Breast epithelium (tissue), 4 donors: ENCODE measurements at regions not wholly inside any gene's neighbourhood (a gene's known extent, or its start where the extent isn't known, plus 50 kb on each side); places are given as distances from the start of the nearest gene placed in this dataset.

Experiments used
- DNase-seq, 2 donors: peaks; one replicate each; pipeline ENCODE4 v3.0.0-alpha.2; 2019; ENCODE audit warnings: low spot score in 2 of 2
- H3K27ac ChIP-seq, 2 donors: fragments of 200-600 bp; sonication (generic) in 1 of 2; one replicate each; pipeline ENCODE4 v1.5.1; 2016 to 2019; ENCODE audit warnings: mild to moderate bottlenecking in 1 of 2
- H3K27me3 ChIP-seq, 2 donors: fragments of 200-600 bp; sonication (generic) in 1 of 2; one replicate each; pipeline versions ENCODE4 v1.5.1 to v1.6.0; 2017 to 2019; ENCODE audit warnings: control low read depth in 1 of 2, mild to moderate bottlenecking in 1 of 2
- H3K36me3 ChIP-seq: fragments of 200-600 bp; one replicate; pipeline ENCODE4 v1.5.1; 2019
- H3K4me1 ChIP-seq, 2 donors: fragments of 200-600 bp; sonication (generic); one replicate each; pipeline ENCODE4 v1.5.1; 2016 to 2019; ENCODE audit warnings: control low read depth in 1 of 2
- H3K4me3 ChIP-seq, 3 donors: fragments of 200-600 bp; sonication (generic); 1 replicate in 2 of 3; 2 replicates in 1 of 3; pipeline ENCODE4 v1.5.1; 2016 to 2019; ENCODE audit warnings: mild to moderate bottlenecking in 3 of 3, moderate library complexity in 2 of 3
- H3K9me3 ChIP-seq, 2 donors: fragments of 200-600 bp; sonication (generic) in 1 of 2; one replicate each; pipeline ENCODE4 v1.5.1; 2016 to 2019; ENCODE audit warnings: control low read depth in 1 of 2
- POLR2A ChIP-seq: fragments of 450-650 bp; IDR thresholded peaks from one replicate; pipeline ENCODE4 v1.6.1; 2016; ENCODE audit warnings: antibody characterized with exemption, mild to moderate bottlenecking, moderate library complexity
- POLR2AphosphoS5 ChIP-seq, 3 donors: sonication (generic); formaldehyde crosslinking; IDR thresholded peaks; one replicate each; pipeline ENCODE4 v1.6.1; 2017; ENCODE audit warnings: antibody characterized with exemption in 3 of 3
- intact Hi-C: fragments of 100-400 bp; cut with DNase I; formaldehyde crosslinking; loops from one replicate; pipeline ENCODE4 v1.15.1; 2023; ENCODE audit warnings: low total_unique reads
- TF ChIP-seq, protein P1 (sequence below), 3 donors: fragments of 450-650 bp; IDR thresholded peaks; one replicate each; pipeline ENCODE4 v1.5.1; 2016 to 2017; ENCODE audit warnings: antibody characterized with exemption in 3 of 3, mild to moderate bottlenecking in 3 of 3, moderate library complexity in 3 of 3

DNA sequence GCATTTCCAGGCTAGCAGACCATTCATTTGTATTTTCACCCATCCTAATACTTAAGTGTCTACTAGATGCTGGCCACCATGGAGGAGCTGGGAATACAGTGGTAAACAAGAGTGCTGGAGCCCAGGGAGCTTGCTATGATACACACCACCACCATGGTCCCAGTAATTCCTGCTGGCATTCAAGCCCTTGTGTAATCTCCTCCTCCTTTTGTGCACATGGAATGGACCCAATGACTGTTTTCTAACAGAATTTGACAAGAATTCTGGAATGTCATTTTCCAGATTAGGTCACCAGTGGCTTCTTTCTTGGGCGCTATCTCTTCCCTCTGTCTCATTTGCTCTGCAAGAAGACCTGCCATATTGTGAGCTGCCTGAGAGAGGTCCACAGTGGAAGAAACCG, 552.0 kb downstream of the C6orf118 start:
- Histone ChIP-seq H3K36me3 (no peaks in the 10 kb centered on the region), H3K4me3 (no peak overlapping the region), H3K27ac (no peak overlapping the region), H3K4me1 (no peaks in the 10 kb centered on the region), H3K9me3 (no peaks in the 10 kb centered on the region), H3K27me3 (no peaks in the 10 kb centered on the region)
- no peak for DNase-seq
- TF ChIP-seq, protein P1, sequence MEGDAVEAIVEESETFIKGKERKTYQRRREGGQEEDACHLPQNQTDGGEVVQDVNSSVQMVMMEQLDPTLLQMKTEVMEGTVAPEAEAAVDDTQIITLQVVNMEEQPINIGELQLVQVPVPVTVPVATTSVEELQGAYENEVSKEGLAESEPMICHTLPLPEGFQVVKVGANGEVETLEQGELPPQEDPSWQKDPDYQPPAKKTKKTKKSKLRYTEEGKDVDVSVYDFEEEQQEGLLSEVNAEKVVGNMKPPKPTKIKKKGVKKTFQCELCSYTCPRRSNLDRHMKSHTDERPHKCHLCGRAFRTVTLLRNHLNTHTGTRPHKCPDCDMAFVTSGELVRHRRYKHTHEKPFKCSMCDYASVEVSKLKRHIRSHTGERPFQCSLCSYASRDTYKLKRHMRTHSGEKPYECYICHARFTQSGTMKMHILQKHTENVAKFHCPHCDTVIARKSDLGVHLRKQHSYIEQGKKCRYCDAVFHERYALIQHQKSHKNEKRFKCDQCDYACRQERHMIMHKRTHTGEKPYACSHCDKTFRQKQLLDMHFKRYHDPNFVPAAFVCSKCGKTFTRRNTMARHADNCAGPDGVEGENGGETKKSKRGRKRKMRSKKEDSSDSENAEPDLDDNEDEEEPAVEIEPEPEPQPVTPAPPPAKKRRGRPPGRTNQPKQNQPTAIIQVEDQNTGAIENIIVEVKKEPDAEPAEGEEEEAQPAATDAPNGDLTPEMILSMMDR (IDR thresholded peaks at IDR 0.05) = no peak
- no peak for TF ChIP-seq POLR2AphosphoS5 (IDR thresholded peaks at IDR 0.05)
- TF ChIP-seq POLR2A = no peak
- intact Hi-C loops = no loop called here

DNA sequence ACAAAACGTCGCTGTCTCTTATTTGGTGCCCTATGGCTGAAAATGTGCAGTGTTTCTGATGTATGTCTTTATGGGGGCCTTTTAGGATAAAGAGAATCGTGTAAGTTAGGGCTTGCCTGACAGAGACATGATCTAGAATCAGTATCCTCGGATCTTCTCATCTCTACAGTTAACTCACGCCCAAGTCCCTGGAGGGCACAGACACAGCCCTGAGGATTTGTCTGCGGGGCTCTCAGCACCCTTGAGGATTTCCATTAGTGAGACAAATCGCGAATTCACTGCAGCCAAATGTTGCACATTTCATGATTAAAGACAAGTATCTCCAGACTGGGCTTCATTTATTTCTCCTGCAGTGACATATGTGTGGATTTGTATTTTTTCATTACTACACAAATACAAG, 552.7 kb downstream of the C6orf118 start:
- no peaks in the 10 kb centered on the region for H3K4me1 ChIP-seq
- intact Hi-C loops = no loop called here
- no peaks in the 10 kb centered on the region for H3K27me3 ChIP-seq
- H3K9me3 ChIP-seq = no peaks in the 10 kb centered on the region
- H3K27ac ChIP-seq = no peak overlapping the region
- no peak overlapping the region for H3K4me3 ChIP-seq
- no peak for DNase-seq
- no peaks in the 10 kb centered on the region for H3K36me3 ChIP-seq
- TF ChIP-seq POLR2AphosphoS5 (IDR thresholded peaks at IDR 0.05) (no peak), POLR2A (no peak)
- TF ChIP-seq, protein P1 (IDR thresholded peaks at IDR 0.05) = no peak

DNA sequence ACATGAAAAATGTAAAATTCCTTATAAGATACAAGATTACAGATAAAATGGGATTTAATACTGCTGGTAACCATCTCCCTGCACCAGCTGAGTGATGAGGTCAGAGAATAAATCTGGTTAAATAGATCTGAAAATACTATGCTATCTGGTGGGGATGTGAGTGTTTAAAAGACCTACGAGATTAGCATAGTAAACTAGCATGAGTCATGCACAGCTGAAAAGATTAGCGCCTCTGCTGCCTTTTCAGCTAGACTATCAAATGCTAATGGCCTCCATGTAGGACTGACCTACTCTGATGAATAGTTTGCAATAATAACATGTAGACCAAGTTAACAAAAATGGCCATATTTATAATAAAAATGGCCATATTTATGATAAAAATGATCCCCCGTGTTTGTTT, 553.3 kb downstream of the C6orf118 start:
- Histone ChIP-seq H3K4me3 (no peak overlapping the region), H3K4me1 (no peaks in the 10 kb centered on the region), H3K9me3 (no peaks in the 10 kb centered on the region), H3K27ac (no peak overlapping the region), H3K36me3 (no peaks in the 10 kb centered on the region), H3K27me3 (no peaks in the 10 kb centered on the region)
- TF ChIP-seq POLR2AphosphoS5 (IDR thresholded peaks at IDR 0.05) (no peak), POLR2A (no peak)
- TF ChIP-seq, protein P1 (IDR thresholded peaks at IDR 0.05) = no peak
- DNase-seq = no peak
- intact Hi-C loops = no loop called here

DNA sequence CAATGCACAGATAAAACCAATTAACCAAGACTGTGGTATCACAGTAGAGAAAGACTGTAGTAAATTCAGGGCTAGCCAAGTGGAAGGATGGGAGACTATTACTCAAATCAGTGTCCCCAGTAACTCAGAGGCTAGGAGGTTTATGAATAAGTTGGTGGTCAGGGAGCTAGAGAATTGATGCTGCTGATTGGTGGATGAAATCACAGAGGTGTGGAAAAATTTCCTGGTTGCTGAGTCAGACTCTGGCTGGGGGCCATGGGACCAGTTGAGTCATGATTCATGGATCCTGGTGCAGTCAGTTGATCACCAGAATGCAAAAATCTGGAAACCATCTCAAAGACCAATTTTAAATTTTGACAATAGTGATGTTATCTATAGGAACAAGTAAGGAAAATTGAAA, 555.9 kb downstream of the C6orf118 start:
- TF ChIP-seq, protein P1 (IDR thresholded peaks at IDR 0.05) = no peak
- TF ChIP-seq POLR2AphosphoS5 (IDR thresholded peaks at IDR 0.05) = no peak
- no peak for TF ChIP-seq POLR2A
- no peak for DNase-seq
- no peaks in the 10 kb centered on the region for H3K9me3 ChIP-seq
- no peaks in the 10 kb centered on the region for H3K36me3 ChIP-seq
- intact Hi-C loops = no loop called here
- H3K27ac ChIP-seq = no peak overlapping the region
- H3K4me3 ChIP-seq = no peak overlapping the region
- no peaks in the 10 kb centered on the region for H3K4me1 ChIP-seq
- no peaks in the 10 kb centered on the region for H3K27me3 ChIP-seq

DNA sequence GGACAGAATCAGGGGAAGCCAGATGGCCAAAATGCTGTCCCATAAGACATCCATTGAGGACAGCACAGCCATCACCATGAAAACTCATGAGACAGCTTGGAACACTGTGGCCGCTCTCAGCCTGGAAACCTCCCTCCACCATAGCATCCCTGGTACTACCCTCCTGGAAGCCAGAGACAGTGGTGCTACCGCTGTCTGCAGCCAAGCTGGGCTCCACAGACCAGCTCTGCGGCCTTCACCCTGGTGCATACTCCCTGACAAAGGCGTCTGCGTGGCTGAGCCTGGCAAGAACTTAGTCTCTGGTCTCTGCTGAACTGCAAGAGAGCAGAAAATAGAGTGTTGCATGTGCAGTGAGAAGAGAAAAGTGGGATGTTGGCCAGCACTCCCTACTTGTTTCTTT, 558.0 kb downstream of the C6orf118 start:
- TF ChIP-seq POLR2AphosphoS5 (IDR thresholded peaks at IDR 0.05) (no peak), POLR2A (no peak)
- TF ChIP-seq, protein P1 (IDR thresholded peaks at IDR 0.05) = no peak

More for the DNA sequence above, 558.0 kb downstream of the C6orf118 start:
- no peaks in the 10 kb centered on the region for H3K4me1 ChIP-seq
- no peak overlapping the region for H3K27ac ChIP-seq
- H3K9me3 ChIP-seq = no peaks in the 10 kb centered on the region
- intact Hi-C loops = no loop called here
- no peaks in the 10 kb centered on the region for H3K27me3 ChIP-seq
- no peaks in the 10 kb centered on the region for H3K36me3 ChIP-seq
- DNase-seq = no peak
- H3K4me3 ChIP-seq = no peak overlapping the region
